ENCODE measurements at regions not wholly inside any gene's neighbourhood (a gene's known extent, or its start where the extent isn't known, plus 50 kb on each side); places are given as distances from the start of the nearest gene placed in this dataset.

DNA sequence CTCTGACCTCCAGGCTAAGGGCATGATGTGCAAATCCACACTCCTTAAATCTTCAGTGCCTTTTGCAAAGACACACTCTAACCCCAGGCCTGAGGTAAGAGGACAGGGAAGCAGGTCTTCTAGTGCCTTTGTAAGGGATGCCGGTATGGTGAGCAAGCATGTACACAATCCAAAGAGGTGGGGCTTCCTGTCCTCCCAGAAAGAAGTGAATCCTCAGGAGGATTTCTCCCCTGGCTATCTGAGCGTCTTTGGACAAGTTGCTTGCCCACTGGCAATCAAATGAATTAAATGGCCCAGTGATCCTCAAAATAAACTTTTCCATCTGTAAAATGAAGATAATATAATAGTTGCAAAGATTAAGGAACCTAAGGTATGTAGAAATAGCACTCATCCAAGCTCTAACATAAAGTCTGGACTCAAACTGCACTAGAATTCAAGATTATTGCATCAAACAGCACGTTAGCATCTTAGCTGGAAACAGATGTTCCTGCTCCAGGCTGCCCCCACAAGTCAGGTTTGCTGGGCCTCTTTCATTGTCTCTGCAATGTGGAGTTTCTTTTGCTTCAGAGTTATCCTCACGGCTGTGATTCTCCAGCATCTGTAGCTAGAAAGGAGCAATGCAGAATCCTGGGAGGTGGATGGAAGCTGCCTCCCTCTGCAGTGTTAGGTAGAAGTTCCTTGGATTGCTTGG, 249.6 kb downstream of the TSHZ3 start:
- H3K9me3 ChIP-seq (ENCODE audit: low read depth) = no peaks in the 10 kb centered on the region
- TF ChIP-seq EZH2 (IDR thresholded peaks at IDR 0.05; ENCODE audit: borderline replicate concordance) (no peak), EZH2phosphoT487 (IDR thresholded peaks at IDR 0.05; ENCODE audit: low read depth, severe bottlenecking, unreplicated experiment) (no peak)
- TF ChIP-seq, protein P1, sequence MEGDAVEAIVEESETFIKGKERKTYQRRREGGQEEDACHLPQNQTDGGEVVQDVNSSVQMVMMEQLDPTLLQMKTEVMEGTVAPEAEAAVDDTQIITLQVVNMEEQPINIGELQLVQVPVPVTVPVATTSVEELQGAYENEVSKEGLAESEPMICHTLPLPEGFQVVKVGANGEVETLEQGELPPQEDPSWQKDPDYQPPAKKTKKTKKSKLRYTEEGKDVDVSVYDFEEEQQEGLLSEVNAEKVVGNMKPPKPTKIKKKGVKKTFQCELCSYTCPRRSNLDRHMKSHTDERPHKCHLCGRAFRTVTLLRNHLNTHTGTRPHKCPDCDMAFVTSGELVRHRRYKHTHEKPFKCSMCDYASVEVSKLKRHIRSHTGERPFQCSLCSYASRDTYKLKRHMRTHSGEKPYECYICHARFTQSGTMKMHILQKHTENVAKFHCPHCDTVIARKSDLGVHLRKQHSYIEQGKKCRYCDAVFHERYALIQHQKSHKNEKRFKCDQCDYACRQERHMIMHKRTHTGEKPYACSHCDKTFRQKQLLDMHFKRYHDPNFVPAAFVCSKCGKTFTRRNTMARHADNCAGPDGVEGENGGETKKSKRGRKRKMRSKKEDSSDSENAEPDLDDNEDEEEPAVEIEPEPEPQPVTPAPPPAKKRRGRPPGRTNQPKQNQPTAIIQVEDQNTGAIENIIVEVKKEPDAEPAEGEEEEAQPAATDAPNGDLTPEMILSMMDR (IDR thresholded peaks at IDR 0.05; ENCODE audit: poor library complexity) = no peak
- H3K4me2 ChIP-seq = no peak overlapping the region
- no peak for DNase-seq (ENCODE audit: low spot score)
- H3K4me1 ChIP-seq (ENCODE audit: insufficient read depth) = peaks cover 29% of the 10 kb centered on the region
- no peaks in the 10 kb centered on the region for H4K20me1 ChIP-seq (ENCODE audit: insufficient read depth, poor library complexity, severe bottlenecking)
- no peak overlapping the region for H3K27ac ChIP-seq
- H3K27me3 ChIP-seq = no peaks in the 10 kb centered on the region
- no peaks in the 10 kb centered on the region for H3K79me2 ChIP-seq
- no peaks in the 10 kb centered on the region for H3K36me3 ChIP-seq (replicated peaks; ENCODE audit: insufficient read depth, low read depth)
- 53% methylated on average over 4 of the region's 4 CpGs for WGBS (ENCODE audit: low lambda C conversion rate, missing lambda C conversion rate)
- H3K4me3 ChIP-seq = no peak overlapping the region
- no peak overlapping the region for H2AFZ ChIP-seq
- H3K9me2 ChIP-seq (replicated peaks; ENCODE audit: insufficient read depth) = no peaks in the 10 kb centered on the region

GRCh38 chr19:31098836-31099235, 250.4 kb downstream of the TSHZ3 start:
- no peak for DNase-seq (ENCODE audit: low spot score)
- 39% methylated on average over 2 of the region's 2 CpGs for WGBS (ENCODE audit: low lambda C conversion rate, missing lambda C conversion rate)
- H3K79me2 ChIP-seq = no peaks in the 10 kb centered on the region

GRCh38 chr19:31096935-31097545, 252.2 kb downstream of the TSHZ3 start:
- TF ChIP-seq EZH2phosphoT487 (IDR thresholded peaks at IDR 0.05; ENCODE audit: low read depth, severe bottlenecking, unreplicated experiment) (no peak), EZH2 (IDR thresholded peaks at IDR 0.05; ENCODE audit: borderline replicate concordance) (no peak)
- TF ChIP-seq, protein P1 (IDR thresholded peaks at IDR 0.05; ENCODE audit: poor library complexity) = no peak
- no peaks in the 10 kb centered on the region for H3K79me2 ChIP-seq
- WGBS (ENCODE audit: low lambda C conversion rate, missing lambda C conversion rate) = 82% methylated on average over 11 of the region's 11 CpGs

More at GRCh38 chr19:31098836-31099235, 250.4 kb downstream of the TSHZ3 start:
- H3K36me3 ChIP-seq (replicated peaks; ENCODE audit: insufficient read depth, low read depth) = no peaks in the 10 kb centered on the region
- no peaks in the 10 kb centered on the region for H3K9me3 ChIP-seq (ENCODE audit: low read depth)
- H3K9me2 ChIP-seq (replicated peaks; ENCODE audit: insufficient read depth) = no peaks in the 10 kb centered on the region
- peaks cover 29% of the 10 kb centered on the region for H3K4me1 ChIP-seq (ENCODE audit: insufficient read depth)
- TF ChIP-seq EZH2 (IDR thresholded peaks at IDR 0.05; ENCODE audit: borderline replicate concordance) = no peak
- H3K4me2 ChIP-seq = no peak overlapping the region
- no peak overlapping the region for H3K4me3 ChIP-seq
- H2AFZ ChIP-seq = no peak overlapping the region
- no peak overlapping the region for H3K27ac ChIP-seq
- no peaks in the 10 kb centered on the region for H3K27me3 ChIP-seq
- H4K20me1 ChIP-seq (ENCODE audit: insufficient read depth, poor library complexity, severe bottlenecking) = no peaks in the 10 kb centered on the region

DNA sequence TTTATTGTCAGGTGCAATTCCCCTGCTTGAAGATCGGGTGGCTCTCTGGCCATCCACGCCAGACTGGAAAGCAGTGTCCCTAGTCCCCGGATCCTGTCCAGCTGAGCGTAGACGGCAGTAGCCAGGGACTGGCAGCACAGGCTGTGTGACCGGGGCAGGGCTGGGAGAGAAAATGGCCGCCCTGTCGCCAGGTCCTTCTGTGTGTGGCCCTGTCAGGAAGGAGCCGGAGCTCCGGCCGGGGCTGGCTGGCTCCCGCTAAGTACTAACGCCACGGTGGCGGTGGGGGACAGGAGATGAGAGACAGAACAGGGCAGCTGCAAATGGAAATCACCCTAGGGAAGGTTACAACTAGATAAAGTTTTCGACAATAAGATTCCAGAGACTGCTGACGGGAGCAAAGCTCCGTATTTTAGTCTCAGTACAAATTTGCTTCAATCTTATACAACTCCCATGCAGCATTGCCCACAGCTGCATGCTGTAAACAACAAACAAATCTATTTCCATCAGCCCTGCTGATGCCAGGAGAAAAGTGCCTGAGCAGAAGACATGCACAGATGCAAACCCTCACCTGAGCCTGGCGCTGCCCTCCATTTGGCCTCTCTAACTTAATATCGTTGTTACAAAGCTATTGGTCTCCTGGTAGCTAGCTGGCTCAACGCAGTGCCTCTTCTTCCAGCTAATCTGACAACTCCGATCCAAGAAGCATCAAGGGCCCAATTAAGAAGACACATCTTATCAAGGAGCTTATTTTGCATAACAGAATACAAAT, 253.0 kb downstream of the TSHZ3 start:
- no peaks in the 10 kb centered on the region for H3K36me3 ChIP-seq (replicated peaks; ENCODE audit: insufficient read depth, low read depth)
- H3K4me2 ChIP-seq = no peak overlapping the region
- TF ChIP-seq EZH2 (IDR thresholded peaks at IDR 0.05; ENCODE audit: borderline replicate concordance) = no peak
- no peak for TF ChIP-seq EZH2phosphoT487 (IDR thresholded peaks at IDR 0.05; ENCODE audit: low read depth, severe bottlenecking, unreplicated experiment)
- TF ChIP-seq, protein P1 (IDR thresholded peaks at IDR 0.05; ENCODE audit: poor library complexity) = no peak
- H2AFZ ChIP-seq = no peak overlapping the region
- no peaks in the 10 kb centered on the region for H3K79me2 ChIP-seq
- H4K20me1 ChIP-seq (ENCODE audit: insufficient read depth, poor library complexity, severe bottlenecking) = no peaks in the 10 kb centered on the region
- WGBS (ENCODE audit: low lambda C conversion rate, missing lambda C conversion rate) = 76% methylated on average over 22 of the region's 22 CpGs
- no peaks in the 10 kb centered on the region for H3K9me2 ChIP-seq (replicated peaks; ENCODE audit: insufficient read depth)
- H3K27me3 ChIP-seq = no peaks in the 10 kb centered on the region
- H3K27ac ChIP-seq = no peak overlapping the region
- DNase-seq (ENCODE audit: low spot score) = no peak
- H3K4me1 ChIP-seq (ENCODE audit: insufficient read depth) = peaks cover 18% of the 10 kb centered on the region
- no peaks in the 10 kb centered on the region for H3K9me3 ChIP-seq (ENCODE audit: low read depth)
- H3K4me3 ChIP-seq = no peak overlapping the region

More at GRCh38 chr19:31096935-31097545, 252.2 kb downstream of the TSHZ3 start:
- Histone ChIP-seq H3K4me3 (no peak overlapping the region), H4K20me1 (ENCODE audit: insufficient read depth, poor library complexity, severe bottlenecking) (no peaks in the 10 kb centered on the region), H3K4me2 (no peak overlapping the region), H2AFZ (no peak overlapping the region), H3K27me3 (no peaks in the 10 kb centered on the region), H3K27ac (no peak overlapping the region), H3K9me2 (replicated peaks; ENCODE audit: insufficient read depth) (no peaks in the 10 kb centered on the region), H3K9me3 (ENCODE audit: low read depth) (no peaks in the 10 kb centered on the region), H3K4me1 (ENCODE audit: insufficient read depth) (peaks cover 26% of the 10 kb centered on the region), H3K36me3 (replicated peaks; ENCODE audit: insufficient read depth, low read depth) (no peaks in the 10 kb centered on the region)
- no peak for DNase-seq (ENCODE audit: low spot score)

Data from hepatocyte (in vitro differentiated cells).